ENCODE measurements at regions not wholly inside any gene's neighbourhood (a gene's known extent, or its start where the extent isn't known, plus 50 kb on each side); places are given as distances from the start of the nearest gene placed in this dataset.

GRCh38 chr13:44169018-44169911 is 204.4 kb upstream of the SERP2 start:
- TF ChIP-seq NFRKB (IDR thresholded peaks at IDR 0.05) (no peak), ARNT (IDR thresholded peaks at IDR 0.05) (no peak), ELF4 (IDR thresholded peaks at IDR 0.05) (no peak), SP1 (IDR thresholded peaks at IDR 0.05) (no peak), BHLHE40 (IDR thresholded peaks at IDR 0.05; ENCODE audit: borderline replicate concordance) (no peak), HDGF (IDR thresholded peaks at IDR 0.05; ENCODE audit: borderline replicate concordance) (no peak), L3MBTL2 (conservative IDR thresholded peaks at IDR 0.05) (no peak), LEF1 (IDR thresholded peaks at IDR 0.05; ENCODE audit: borderline replicate concordance) (no peak), FOXA1 (IDR thresholded peaks at IDR 0.05) (no peak)
